B cell (primary cell): ENCODE measurements at regions not wholly inside any gene's neighbourhood (a gene's known extent, or its start where the extent isn't known, plus 50 kb on each side); places are given as distances from the start of the nearest gene placed in this dataset.

ENCODE experiments used
- ATAC-seq: fragments of 200-7000 bp; cut with Tn5 transposase; one replicate; pipeline ENCODE4 v1.10.0; 2021; ENCODE audit warnings: low read depth, mild to moderate bottlenecking, moderate number of reproducible peaks, moderate library complexity
- CTCF ChIA-PET: fragments of 350-600 bp; sonication (Branson Sonifier 250); formaldehyde crosslinking; loops from one replicate; lab custom pipeline; 2021; ENCODE audit warnings: antibody characterized with exemption, inconsistent platforms; lab: Charles Lee
- POLR2A ChIA-PET: fragments of 350-600 bp; sonication (Branson Sonifier 250); formaldehyde crosslinking; loops from one replicate; lab custom pipeline; 2021; ENCODE audit warnings: antibody characterized with exemption; lab: Charles Lee
- DNase-seq: peaks from one replicate; pipeline ENCODE4 v3.0.0; 2013
- H2AFZ ChIP-seq: 2 replicates; pipeline ENCODE4 v1.6.1; 2012; ENCODE audit warnings: mild to moderate bottlenecking, low read depth, low read length; ENCODE audit not compliant: insufficient read depth, poor library complexity, severe bottlenecking
- H3K27ac ChIP-seq, 2 donors: 1 replicate in 1 of 2; 2 replicates in 1 of 2; pipeline ENCODE4 v1.5.1; 2012 to 2013; ENCODE audit warnings: low read length in 2 of 2, mild to moderate bottlenecking in 2 of 2, moderate library complexity in 1 of 2
- H3K27me3 ChIP-seq, 4 experiments: fragments of 200-600 bp in 1 of 4; sonication (generic) in 1 of 4; replicated peaks in 1 of 4; 1 replicate in 2 of 4; 2 replicates in 2 of 4; pipeline versions ENCODE4 v1.6.1 to v1.7.0; 2013 to 2016; ENCODE audit warnings: low read length in 3 of 4, mild to moderate bottlenecking in 2 of 4, mixed read lengths in 1 of 4, moderate library complexity in 1 of 4; ENCODE audit not compliant: insufficient read depth in 4 of 4, control insufficient read depth in 3 of 4; ENCODE audit errors: control extremely low read depth in 1 of 4
- H3K36me3 ChIP-seq, 2 experiments: replicated peaks in 1 of 2; 1 replicate in 1 of 2; 2 replicates in 1 of 2; pipeline versions ENCODE4 v1.6.1 to v1.7.1; 2013; ENCODE audit warnings: low read length in 1 of 2; ENCODE audit not compliant: insufficient read depth in 2 of 2, control insufficient read depth in 1 of 2; ENCODE audit errors: control extremely low read depth in 1 of 2, extremely low read depth in 1 of 2
- H3K4me1 ChIP-seq, 2 donors: fragments of 200-600 bp in 1 of 2; sonication (generic) in 1 of 2; 1 replicate in 1 of 2; 2 replicates in 1 of 2; pipeline versions ENCODE4 v1.5.1 to v1.6.1; 2013 to 2017; ENCODE audit warnings: low read length in 2 of 2; ENCODE audit not compliant: control insufficient read depth in 2 of 2, insufficient read depth in 2 of 2
- H3K4me2 ChIP-seq: replicated peaks from 2 replicates; pipeline ENCODE3; 2012; ENCODE audit warnings: mild to moderate bottlenecking, low read depth, low read length; ENCODE audit not compliant: poor library complexity, severe bottlenecking
- H3K4me3 ChIP-seq, 5 experiments: fragments of 200-600 bp in 1 of 5; sonication (generic) in 1 of 5; 1 replicate in 3 of 5; 2 replicates in 2 of 5; pipeline versions ENCODE4 v1.5.1 to v1.7.0; 2011 to 2016; ENCODE audit warnings: low read length in 4 of 5, mild to moderate bottlenecking in 4 of 5, low read depth in 2 of 5, control low read depth in 1 of 5, moderate library complexity in 1 of 5; ENCODE audit not compliant: insufficient read depth in 1 of 5; ENCODE audit errors: control extremely low read depth in 1 of 5, extremely low read depth in 1 of 5
- H3K79me2 ChIP-seq: fragments of 200-600 bp; sonication (generic); one replicate; pipeline ENCODE4 v1.6.0; 2016; ENCODE audit warnings: low read length; ENCODE audit not compliant: control insufficient read depth, insufficient read depth
- H3K9ac ChIP-seq: fragments of 200-600 bp; sonication (generic); 2 replicates; pipeline ENCODE4 v1.6.1; 2017; ENCODE audit warnings: mild to moderate bottlenecking, low read length, moderate library complexity
- H3K9me3 ChIP-seq, 3 donors: one replicate each; pipeline versions ENCODE4 v1.6.1 to v1.7.1; 2013; ENCODE audit warnings: low read length in 2 of 3; ENCODE audit not compliant: control insufficient read depth in 2 of 3, insufficient read depth in 1 of 3; ENCODE audit errors: control extremely low read depth in 1 of 3
- H4K20me1 ChIP-seq: 2 replicates; pipeline ENCODE4 v1.6.0; 2012; ENCODE audit warnings: mild to moderate bottlenecking, low read length; ENCODE audit not compliant: insufficient read depth, control insufficient read depth, poor library complexity, severe bottlenecking
- H3K27ac Mint-ChIP-seq: one replicate; pipeline ENCODE4 v1.8.0; 2021; ENCODE audit warnings: mixed read lengths
- H3K27me3 Mint-ChIP-seq: one replicate; pipeline ENCODE4 v1.8.0; 2021; ENCODE audit warnings: mixed read lengths
- H3K4me1 Mint-ChIP-seq: one replicate; pipeline ENCODE4 v1.8.0; 2021; ENCODE audit warnings: mixed read lengths
- H3K4me3 Mint-ChIP-seq: one replicate; pipeline ENCODE4 v1.8.0; 2021; ENCODE audit warnings: mixed read lengths
- H3K9me3 Mint-ChIP-seq: one replicate; pipeline ENCODE4 v1.8.0; 2022; ENCODE audit warnings: mixed read lengths; ENCODE audit not compliant: insufficient read depth
- CTCF ChIP-seq: fragments of 200-600 bp; IDR thresholded peaks from one replicate; pipeline ENCODE4 v1.8.0; 2022; ENCODE audit warnings: antibody characterized with exemption, mild to moderate bottlenecking
- EZH2 ChIP-seq: IDR thresholded peaks from 2 replicates; pipeline ENCODE4 v1.6.1; 2012; ENCODE audit warnings: borderline replicate concordance, low read depth, mild to moderate bottlenecking, moderate library complexity, low read length; ENCODE audit not compliant: insufficient read depth, poor library complexity, severe bottlenecking
- WGBS: methylation state at CpG from one replicate; pipeline ENCODE4 v1.1.5; 2013; ENCODE audit warnings: missing lambda C conversion rate; ENCODE audit not compliant: insufficient coverage; 5-methylcytosine and 5-hydroxymethylcytosine counted together
- intact Hi-C: fragments of 100-400 bp; cut with micrococcal nuclease; formaldehyde crosslinking; loops from one replicate; pipeline ENCODE4 v1.10.0; 2022

- H3K4me1 ChIP-seq: peaks cover 16 to 18% of the 10 kb centered on the region in 2 donors
- H3K9me3 ChIP-seq: peaks cover 0 to 4% (median 0%) of the 10 kb centered on the region in 3 donors
- H3K36me3 ChIP-seq: no peaks in the 10 kb centered on the region
- intact Hi-C loops: no loop called here
- peaks cover 18% of the 10 kb centered on the region for H3K27me3 Mint-ChIP-seq
- CTCF ChIA-PET: no interaction called here
- peaks cover 22% of the 10 kb centered on the region for H3K4me1 Mint-ChIP-seq
- no peak overlapping the region for H3K9ac ChIP-seq
- H4K20me1 ChIP-seq: no peaks in the 10 kb centered on the region
- WGBS: 98% methylated on average over 13 of the region's 13 CpGs
- peaks cover 0 to 3% (median 0%) of the 10 kb centered on the region in 4 experiments for H3K27me3 ChIP-seq
- H3K79me2 ChIP-seq: no peaks in the 10 kb centered on the region
- ATAC-seq (no peak), DNase-seq (no peak)
- no peak overlapping the region for H3K4me3 Mint-ChIP-seq
- H3K27ac ChIP-seq: no peak overlapping the region
- H3K9me3 Mint-ChIP-seq: no peaks in the 10 kb centered on the region
- H3K27ac Mint-ChIP-seq: no peak overlapping the region
- H2AFZ ChIP-seq: no peak overlapping the region
- POLR2A ChIA-PET: no interaction called here
- no peak for TF ChIP-seq EZH2
- no peak for TF ChIP-seq CTCF
- H3K4me3 ChIP-seq: no peak overlapping the region
- no peak overlapping the region for H3K4me2 ChIP-seq
Measured at GRCh38 chr6:167695831-167696230, 130.9 kb upstream of the AFDN start.

GRCh38 chr6:167696296-167696695 is 130.4 kb upstream of the AFDN start:
- H3K9ac ChIP-seq: no peak overlapping the region
- Mint-ChIP-seq H3K27ac (no peak overlapping the region), H3K4me3 (no peak overlapping the region), H3K4me1 (peaks cover 22% of the 10 kb centered on the region), H3K27me3 (peaks cover 14% of the 10 kb centered on the region), H3K9me3 (no peaks in the 10 kb centered on the region)
- H4K20me1 ChIP-seq: no peaks in the 10 kb centered on the region
- peaks cover 0 to 4% (median 0%) of the 10 kb centered on the region in 3 donors for H3K9me3 ChIP-seq
- no peak for DNase-seq
- no peaks in the 10 kb centered on the region for H3K36me3 ChIP-seq
- intact Hi-C loops: no loop called here
- ChIA-PET POLR2A (no interaction called here), CTCF (no interaction called here)
- TF ChIP-seq EZH2 (no peak), CTCF (no peak)
- no peaks in the 10 kb centered on the region for H3K79me2 ChIP-seq
- ATAC-seq: no peak
- no peak overlapping the region for H3K4me2 ChIP-seq
- no peak overlapping the region for H3K4me3 ChIP-seq
- H3K4me1 ChIP-seq: peaks cover 16 to 18% of the 10 kb centered on the region in 2 donors
- H2AFZ ChIP-seq: no peak overlapping the region
- no CpG with 5 or more reads among the region's 6 CpGs for WGBS
- H3K27ac ChIP-seq: no peak overlapping the region
- peaks cover 0 to 3% (median 0%) of the 10 kb centered on the region in 4 experiments for H3K27me3 ChIP-seq
